Liver (tissue), 3 donors: ENCODE measurements at regions not wholly inside any gene's neighbourhood (a gene's known extent, or its start where the extent isn't known, plus 50 kb on each side); places are given as distances from the start of the nearest gene placed in this dataset.

Experiments used
- ATF3 ChIP-seq: IDR thresholded peaks from 2 replicates; pipeline ENCODE4 v1.6.1; 2016; ENCODE audit warnings: antibody characterized with exemption
- CTCF ChIP-seq: fragments of 150-350 bp; IDR thresholded peaks from 2 replicates; pipeline ENCODE4 v1.5.1; 2017; ENCODE audit warnings: improper control_type of control experiment, low read depth, low read length; ENCODE audit not compliant: missing input control
- EGR1 ChIP-seq, 2 donors: IDR thresholded peaks; 2 replicates each; pipeline ENCODE4 v1.6.1; 2016 to 2018; ENCODE audit warnings: antibody characterized with exemption in 2 of 2, low read depth in 2 of 2
- GABPA ChIP-seq, 2 donors: IDR thresholded peaks in 1 of 2; conservative IDR thresholded peaks in 1 of 2; 2 replicates each; pipeline ENCODE4 v1.6.1; 2016; ENCODE audit warnings: antibody characterized with exemption in 2 of 2, mild to moderate bottlenecking in 1 of 2, moderate library complexity in 1 of 2
- JUND ChIP-seq, 2 donors: IDR thresholded peaks; 2 replicates each; pipeline ENCODE4 v1.6.1; 2016; ENCODE audit warnings: antibody characterized with exemption in 2 of 2
- MAX ChIP-seq: IDR thresholded peaks from 2 replicates; pipeline ENCODE4 v1.6.1; 2016; ENCODE audit warnings: antibody characterized with exemption
- RAD21 ChIP-seq, 2 donors: IDR thresholded peaks; 2 replicates each; pipeline ENCODE4 v1.6.1; 2016; ENCODE audit warnings: antibody characterized with exemption in 2 of 2, mild to moderate bottlenecking in 2 of 2
- SP1 ChIP-seq: IDR thresholded peaks from 2 replicates; pipeline ENCODE4 v1.6.1; 2018; ENCODE audit warnings: antibody characterized with exemption, mild to moderate bottlenecking
- YY1 ChIP-seq: IDR thresholded peaks from 2 replicates; pipeline ENCODE4 v1.6.1; 2016; ENCODE audit warnings: antibody characterized with exemption, mild to moderate bottlenecking
- donor health status: healthy.
- donor health status: healthy.

GRCh38 chr10:111267673-111268072 is 190.8 kb downstream of the ADRA2A start:
- TF ChIP-seq CTCF (no peak), RAD21 (IDR thresholded peaks at IDR 0.05) (no peak), JUND (IDR thresholded peaks at IDR 0.05) (no peak), ATF3 (no peak), YY1 (no peak), SP1 (no peak), GABPA (IDR thresholded peaks at IDR 0.05 in 1 of 2, conservative IDR thresholded peaks at IDR 0.05 in 1 of 2) (no peak), MAX (no peak), EGR1 (IDR thresholded peaks at IDR 0.05; ENCODE audit: low read depth in 2 of 2) (no peak)
